Neural crest cell (in vitro differentiated cells): ENCODE measurements at regions not wholly inside any gene's neighbourhood (a gene's known extent, or its start where the extent isn't known, plus 50 kb on each side); places are given as distances from the start of the nearest gene placed in this dataset.

Source experiments
- DNase-seq: peaks from one replicate; pipeline ENCODE4 v3.0.0; 2021; ENCODE audit warnings: low read depth, mixed read lengths, low spot score
- H3K27ac Mint-ChIP-seq: one replicate; pipeline ENCODE4 v1.8.0; 2021; ENCODE audit warnings: mild to moderate bottlenecking, mixed read lengths; ENCODE audit not compliant: unreplicated experiment
- H3K27me3 Mint-ChIP-seq: 2 replicates; pipeline ENCODE4 v1.8.0; 2021; ENCODE audit warnings: low read depth, mild to moderate bottlenecking, mixed read lengths
- H3K36me3 Mint-ChIP-seq: 2 replicates; pipeline ENCODE4 v1.8.0; 2021; ENCODE audit warnings: low read depth, mild to moderate bottlenecking, mixed read lengths
- H3K4me1 Mint-ChIP-seq: 2 replicates; pipeline ENCODE4 v1.8.0; 2021; ENCODE audit warnings: mixed read lengths
- H3K4me3 Mint-ChIP-seq: one replicate; pipeline ENCODE4 v1.8.0; 2021; ENCODE audit warnings: mild to moderate bottlenecking, mixed read lengths
- H3K9me3 Mint-ChIP-seq: 2 replicates; pipeline ENCODE4 v1.8.0; 2021; ENCODE audit warnings: mixed read lengths
- TF ChIP-seq, protein P1 (sequence below): fragments of 200-600 bp; sonication (generic); conservative IDR thresholded peaks from 2 replicates; pipeline ENCODE4 v1.5.0; 2021; ENCODE audit warnings: antibody characterized with exemption, mild to moderate bottlenecking

DNA sequence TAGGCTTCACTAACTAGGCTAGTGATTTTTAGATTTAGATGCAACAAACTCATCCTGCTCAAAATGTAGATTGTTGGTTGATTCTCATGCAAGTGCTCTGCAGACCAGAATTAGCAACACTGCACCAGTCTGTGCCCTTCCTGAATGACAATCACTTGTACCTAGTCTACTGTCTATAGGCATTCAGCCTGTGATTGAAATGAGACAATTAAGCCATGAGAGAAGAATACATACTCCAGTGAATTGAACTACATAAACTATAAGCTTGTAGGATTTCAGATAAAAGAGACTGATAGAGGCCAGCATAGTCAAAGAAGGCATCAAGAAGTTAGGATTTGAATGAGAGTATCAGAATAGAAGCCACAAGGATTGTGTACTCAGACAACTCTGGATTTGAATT, 138.3 kb upstream of the NRXN1 start:
- no peak for DNase-seq
- Mint-ChIP-seq H3K4me3 (no peak overlapping the region), H3K27me3 (no peaks in the 10 kb centered on the region), H3K9me3 (no peaks in the 10 kb centered on the region), H3K4me1 (peaks cover 6% of the 10 kb centered on the region), H3K27ac (no peak overlapping the region), H3K36me3 (no peaks in the 10 kb centered on the region)
- TF ChIP-seq, protein P1, sequence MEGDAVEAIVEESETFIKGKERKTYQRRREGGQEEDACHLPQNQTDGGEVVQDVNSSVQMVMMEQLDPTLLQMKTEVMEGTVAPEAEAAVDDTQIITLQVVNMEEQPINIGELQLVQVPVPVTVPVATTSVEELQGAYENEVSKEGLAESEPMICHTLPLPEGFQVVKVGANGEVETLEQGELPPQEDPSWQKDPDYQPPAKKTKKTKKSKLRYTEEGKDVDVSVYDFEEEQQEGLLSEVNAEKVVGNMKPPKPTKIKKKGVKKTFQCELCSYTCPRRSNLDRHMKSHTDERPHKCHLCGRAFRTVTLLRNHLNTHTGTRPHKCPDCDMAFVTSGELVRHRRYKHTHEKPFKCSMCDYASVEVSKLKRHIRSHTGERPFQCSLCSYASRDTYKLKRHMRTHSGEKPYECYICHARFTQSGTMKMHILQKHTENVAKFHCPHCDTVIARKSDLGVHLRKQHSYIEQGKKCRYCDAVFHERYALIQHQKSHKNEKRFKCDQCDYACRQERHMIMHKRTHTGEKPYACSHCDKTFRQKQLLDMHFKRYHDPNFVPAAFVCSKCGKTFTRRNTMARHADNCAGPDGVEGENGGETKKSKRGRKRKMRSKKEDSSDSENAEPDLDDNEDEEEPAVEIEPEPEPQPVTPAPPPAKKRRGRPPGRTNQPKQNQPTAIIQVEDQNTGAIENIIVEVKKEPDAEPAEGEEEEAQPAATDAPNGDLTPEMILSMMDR: no peak

DNA sequence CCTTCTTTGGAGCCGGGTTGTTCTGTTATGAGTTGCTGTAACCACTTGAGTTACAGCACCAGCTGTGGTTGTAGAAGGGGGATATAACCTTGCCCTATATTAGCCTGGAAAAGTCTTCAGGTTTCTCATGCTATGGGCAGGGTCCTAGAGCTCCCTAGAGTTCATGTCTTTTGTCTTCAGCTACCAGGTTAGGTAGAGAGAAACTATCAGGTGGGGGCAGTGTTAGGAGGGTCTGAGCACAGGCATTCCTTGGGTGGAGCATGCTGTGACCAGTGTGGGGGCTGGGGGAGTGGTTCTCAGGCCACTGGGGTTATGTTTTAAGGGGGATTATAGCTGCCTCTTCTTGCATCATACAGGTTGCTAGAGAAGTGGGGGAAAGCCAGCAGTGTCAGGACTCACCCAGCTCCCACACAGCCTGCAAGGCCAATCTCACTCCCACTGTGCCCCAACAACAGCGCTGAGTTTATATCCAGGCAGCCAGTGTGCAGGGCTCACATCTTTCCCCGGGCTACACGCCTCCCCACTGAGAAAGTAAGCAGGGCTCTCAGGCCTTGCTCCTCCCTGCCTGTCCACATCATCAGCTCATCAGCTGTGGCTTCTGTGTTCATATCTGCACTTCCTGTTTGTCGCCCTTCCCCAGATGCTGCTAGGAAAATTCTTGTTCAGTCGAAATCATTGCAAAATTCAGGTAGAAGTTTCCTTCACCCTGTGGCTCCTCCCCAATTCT, 133.8 kb upstream of the NRXN1 start:
- DNase-seq: no peak
- TF ChIP-seq, protein P1: no peak
- H3K4me3 Mint-ChIP-seq: no peak overlapping the region
- no peaks in the 10 kb centered on the region for H3K36me3 Mint-ChIP-seq
- no peaks in the 10 kb centered on the region for H3K27me3 Mint-ChIP-seq
- no peaks in the 10 kb centered on the region for H3K9me3 Mint-ChIP-seq
- H3K4me1 Mint-ChIP-seq: peaks cover 6% of the 10 kb centered on the region
- peak overlapping the region; percentile 85 for H3K27ac Mint-ChIP-seq

DNA sequence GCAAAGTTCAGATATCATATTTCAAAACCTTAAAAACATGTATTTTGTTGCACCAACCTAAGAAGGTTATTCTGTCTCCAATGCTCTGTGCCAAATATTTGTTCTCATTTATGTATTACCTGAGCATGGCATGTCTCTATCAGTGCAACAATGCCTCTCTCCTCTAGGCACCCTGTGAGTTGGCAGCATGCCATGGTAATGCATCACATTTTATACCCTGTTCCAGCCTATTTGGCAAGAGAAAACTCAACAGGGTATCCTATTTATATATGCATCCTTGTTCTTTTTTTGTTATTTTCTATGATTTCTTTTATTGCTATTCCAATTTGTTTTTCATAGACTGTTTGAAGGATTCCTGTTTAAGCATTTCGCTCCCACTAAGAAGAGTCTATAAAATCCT, 126.3 kb upstream of the NRXN1 start:
- Mint-ChIP-seq H3K9me3 (no peaks in the 10 kb centered on the region), H3K36me3 (no peaks in the 10 kb centered on the region)

DNA sequence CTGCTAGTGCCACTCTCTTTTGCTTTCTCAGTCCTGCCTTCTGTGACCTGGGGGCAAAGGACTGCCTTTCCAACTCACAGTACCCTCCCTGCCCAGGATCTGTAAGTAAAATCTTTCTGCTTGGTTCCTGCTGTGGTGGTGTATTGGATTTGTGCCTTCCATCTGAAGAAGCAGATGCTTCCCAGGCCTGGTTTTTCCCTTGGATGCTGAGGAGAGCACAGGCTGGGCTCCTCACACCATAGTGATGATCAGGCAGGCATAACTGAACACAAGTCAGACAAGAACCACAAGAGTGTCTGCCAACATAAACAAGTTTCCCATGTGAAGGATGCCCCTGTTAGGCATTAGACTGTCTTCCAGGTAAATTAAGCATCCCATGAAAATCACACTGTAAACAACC, 121.3 kb upstream of the NRXN1 start:
- peaks cover 4% of the 10 kb centered on the region for H3K9me3 Mint-ChIP-seq
- no peak overlapping the region for H3K27ac Mint-ChIP-seq
- H3K4me3 Mint-ChIP-seq: no peak overlapping the region
- peaks cover 5% of the 10 kb centered on the region for H3K36me3 Mint-ChIP-seq
- H3K27me3 Mint-ChIP-seq: no peaks in the 10 kb centered on the region
- DNase-seq: no peak
- TF ChIP-seq, protein P1: no peak
- H3K4me1 Mint-ChIP-seq: no peaks in the 10 kb centered on the region

More for the DNA sequence above, 126.3 kb upstream of the NRXN1 start:
- DNase-seq: no peak
- TF ChIP-seq, protein P1: no peak
- H3K4me1 Mint-ChIP-seq: no peaks in the 10 kb centered on the region
- H3K27ac Mint-ChIP-seq: no peak overlapping the region
- no peaks in the 10 kb centered on the region for H3K27me3 Mint-ChIP-seq
- no peak overlapping the region for H3K4me3 Mint-ChIP-seq

DNA sequence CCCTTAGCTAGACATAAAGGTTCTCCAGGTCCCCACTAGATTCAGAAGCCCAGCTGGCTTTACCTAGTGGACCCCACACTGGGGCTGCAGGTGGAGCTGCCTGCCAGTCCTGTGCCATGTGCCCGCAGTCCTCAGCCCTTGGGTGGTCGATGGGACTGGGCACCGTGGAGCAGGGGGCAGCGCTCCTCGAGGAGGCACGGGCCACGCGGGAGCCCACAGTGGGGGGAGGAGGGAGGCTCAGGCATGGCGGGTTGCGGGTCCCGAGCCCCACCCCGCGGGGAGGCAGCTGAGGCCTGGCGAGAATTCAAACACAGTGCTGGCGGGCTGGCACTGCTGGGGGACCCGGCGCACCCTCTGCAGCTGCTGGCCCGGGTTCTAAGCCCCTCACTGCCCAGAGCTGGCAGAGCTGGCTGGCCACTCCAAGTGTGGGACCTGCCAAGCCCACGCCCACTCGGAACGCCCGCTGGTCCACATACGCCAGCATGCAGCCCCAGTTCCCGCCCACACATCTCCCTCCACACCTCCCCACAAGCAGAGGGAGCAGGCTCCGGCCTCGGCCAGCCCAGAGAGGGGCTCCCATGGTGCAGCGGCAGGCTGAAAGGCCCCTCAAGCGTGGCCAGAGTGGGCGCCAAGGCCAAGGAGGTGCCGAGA, 119.7 kb upstream of the NRXN1 start:
- Mint-ChIP-seq H3K27ac (no peak overlapping the region), H3K36me3 (peaks cover 5% of the 10 kb centered on the region), H3K4me1 (no peaks in the 10 kb centered on the region), H3K4me3 (no peak overlapping the region), H3K27me3 (no peaks in the 10 kb centered on the region), H3K9me3 (peaks cover 4% of the 10 kb centered on the region)
- TF ChIP-seq, protein P1: no peak
- DNase-seq: no peak
